HepG2 (cell line): ENCODE measurements at regions not wholly inside any gene's neighbourhood (a gene's known extent, or its start where the extent isn't known, plus 50 kb on each side); places are given as distances from the start of the nearest gene placed in this dataset.

Source experiments
- ATAC-seq: fragments of 200-7000 bp; cut with Tn5 transposase; 3 replicates; pipeline ENCODE4 v1.9.1; 2020; ENCODE audit warnings: mild to moderate bottlenecking, moderate library complexity
- BruUV-seq: library from RNA; stranded (reverse); fragments of 400-500 nt; replicated peaks from 2 replicates; lab custom pipeline; 2021; lab: Mats Ljungman, UMichigan
- CTCF ChIA-PET: fragments of 300-600 bp; formaldehyde crosslinking; extraction: SDS; loops from one replicate; lab custom pipeline; 2021; ENCODE audit warnings: low total read pairs, inconsistent platforms, low intra/inter-chr PET ratio; lab: Yijun Ruan, JAX
- POLR2A ChIA-PET: fragments of 350-600 bp; sonication (Branson Sonifier 250); formaldehyde crosslinking; loops from one replicate; lab custom pipeline; 2020; ENCODE audit warnings: antibody characterized with exemption, inconsistent platforms; lab: Yijun Ruan, JAX
- DNase-seq: peaks from one replicate; pipeline ENCODE4 v3.0.0-alpha.2; 2015; ENCODE audit warnings: low spot score
- FAIRE-seq: peaks from 3 replicates; lab custom pipeline; 2011; peaks lifted over from hg19 to GRCh38; lab: Jason Lieb, UNC
- H2AFZ ChIP-seq: one replicate; pipeline ENCODE4 v1.6.1; 2011; ENCODE audit warnings: low read length, inconsistent platforms
- H3K27ac ChIP-seq: fragments of 300-600 bp; 3 replicates; pipeline ENCODE4 v1.8.0; 2011; ENCODE audit warnings: mixed run types, mild to moderate bottlenecking, mixed read lengths, low read length, inconsistent platforms; ENCODE audit not compliant: insufficient read depth; ENCODE audit errors: extremely low read length
- H3K27me3 ChIP-seq, 2 experiments: fragments of 200-600 bp in 1 of 2; 2 replicates in 1 of 2; 3 replicates in 1 of 2; pipeline versions ENCODE4 v1.6.0 to v1.8.0; 2011; ENCODE audit warnings: low read length in 2 of 2, mild to moderate bottlenecking in 2 of 2, moderate library complexity in 2 of 2, inconsistent platforms in 1 of 2; ENCODE audit not compliant: insufficient read depth in 2 of 2, control insufficient read depth in 1 of 2
- H3K36me3 ChIP-seq, 2 experiments: fragments of 200-600 bp in 1 of 2; replicated peaks in 1 of 2; 2 replicates in 1 of 2; 3 replicates in 1 of 2; pipeline versions ENCODE4 v1.5.1 to v1.8.0; 2011; ENCODE audit warnings: low read length in 2 of 2, inconsistent platforms in 1 of 2; ENCODE audit not compliant: insufficient read depth in 2 of 2, control insufficient read depth in 1 of 2
- H3K4me1 ChIP-seq: 2 replicates; pipeline ENCODE4 v1.5.1; 2012; ENCODE audit warnings: low read length, inconsistent platforms; ENCODE audit not compliant: insufficient read depth
- H3K4me2 ChIP-seq: 2 replicates; pipeline ENCODE4 v1.6.0; 2011; ENCODE audit warnings: low read depth, low read length, inconsistent platforms
- H3K4me3 ChIP-seq, 3 experiments: fragments of 200-600 bp in 1 of 3; sonication (generic), shearing (Covaris generic) in 1 of 3; replicated peaks in 1 of 3; 2 replicates each; pipeline ENCODE4 v1.5.1; 2011 to 2016; ENCODE audit warnings: low read length in 3 of 3, inconsistent platforms in 2 of 3, low read depth in 2 of 3, mild to moderate bottlenecking in 2 of 3, control low read depth in 1 of 3, mixed read lengths in 1 of 3; ENCODE audit not compliant: insufficient read depth in 1 of 3
- H3K79me2 ChIP-seq: one replicate; pipeline ENCODE4 v1.6.1; 2011; ENCODE audit warnings: low read length, inconsistent platforms; ENCODE audit not compliant: insufficient read depth
- H3K9ac ChIP-seq: 2 replicates; pipeline ENCODE4 v1.6.0; 2011; ENCODE audit warnings: mild to moderate bottlenecking, low read depth, low read length, inconsistent platforms; ENCODE audit not compliant: insufficient read depth
- H3K9me3 ChIP-seq: 2 replicates; pipeline ENCODE4 v1.5.1; 2012; ENCODE audit warnings: mild to moderate bottlenecking, low read length
- H4K20me1 ChIP-seq: 2 replicates; pipeline ENCODE4 v1.6.0; 2011; ENCODE audit warnings: inconsistent platforms, mild to moderate bottlenecking, low read length, moderate library complexity; ENCODE audit not compliant: insufficient read depth
- CCAR2 ChIP-seq: fragments of 200-400 bp; formaldehyde crosslinking; optimal IDR thresholded peaks from 2 replicates; pipeline ENCODE3; 2018; ENCODE audit warnings: low read depth, mild to moderate bottlenecking, low read length, moderate library complexity
- EED ChIP-seq: sonication (generic); formaldehyde crosslinking; IDR thresholded peaks from 2 replicates; pipeline ENCODE4 v1.5.0; 2020; ENCODE audit warnings: mild to moderate bottlenecking, missing genetic modification reagents
- IKZF1 ChIP-seq: fragments of 450-650 bp; IDR thresholded peaks from 2 replicates; pipeline ENCODE4 v1.7.1; 2016
- KDM3A ChIP-seq: IDR thresholded peaks from 2 replicates; pipeline ENCODE4 v1.6.1; 2018; ENCODE audit warnings: low read depth, missing compliant biosample characterization
- KLF16 ChIP-seq, 2 experiments: sonication (generic) in 1 of 2; formaldehyde crosslinking in 1 of 2; IDR thresholded peaks; 2 replicates each; pipeline versions ENCODE4 v1.6.1 to v1.8.0; 2016 to 2023; ENCODE audit warnings: missing genetic modification reagents in 2 of 2, missing compliant biosample characterization in 1 of 2
- MTF2 ChIP-seq: sonication (generic); formaldehyde crosslinking; IDR thresholded peaks from 2 replicates; pipeline ENCODE4 v1.5.0; 2020; ENCODE audit warnings: missing genetic modification reagents, borderline replicate concordance
- NR2F1 ChIP-seq, 2 experiments: fragments of 450-650 bp in 1 of 2; formaldehyde crosslinking in 1 of 2; IDR thresholded peaks; 2 replicates each; pipeline versions ENCODE4 v1.5.0 to v1.6.1; 2016 to 2020; ENCODE audit warnings: mild to moderate bottlenecking in 1 of 2, missing compliant biosample characterization in 1 of 2, missing genetic modification reagents in 1 of 2, moderate library complexity in 1 of 2
- SIN3B ChIP-seq: fragments of 150-350 bp; IDR thresholded peaks from 2 replicates; pipeline ENCODE4 v1.6.1; 2014; ENCODE audit warnings: low read length
- SKI ChIP-seq: fragments of 450-650 bp; IDR thresholded peaks from one replicate; pipeline ENCODE4 v1.6.1; 2018; ENCODE audit warnings: mild to moderate bottlenecking; ENCODE audit not compliant: partially characterized antibody
- TBL1XR1 ChIP-seq: fragments of 150-350 bp; IDR thresholded peaks from 2 replicates; pipeline ENCODE4 v1.6.1; 2014; ENCODE audit warnings: borderline replicate concordance, low read length; ENCODE audit not compliant: partially characterized antibody
- USF2 ChIP-seq, 2 experiments: sonication (generic) in 1 of 2; formaldehyde crosslinking in 1 of 2; IDR thresholded peaks; 2 replicates each; pipeline versions ENCODE4 v1.5.1 to v1.6.1; 2011 to 2020; ENCODE audit warnings: borderline replicate concordance in 1 of 2, low read depth in 1 of 2, low read length in 1 of 2, mild to moderate bottlenecking in 1 of 2, missing genetic modification reagents in 1 of 2, moderate library complexity in 1 of 2
- ZBTB49 ChIP-seq: sonication (generic); formaldehyde crosslinking; IDR thresholded peaks from 2 replicates; pipeline ENCODE4 v1.4.0; 2020; ENCODE audit warnings: missing genetic modification reagents, borderline replicate concordance
- ZNF567 ChIP-seq: sonication (generic); formaldehyde crosslinking; IDR thresholded peaks from 2 replicates; pipeline ENCODE4 v1.8.1; 2023; ENCODE audit warnings: mild to moderate bottlenecking, missing genetic modification reagents, borderline replicate concordance
- WGBS: methylation state at CpG from one replicate; pipeline ENCODE4 v1.1.6; 2017; ENCODE audit warnings: low lambda C conversion rate; 5-methylcytosine and 5-hydroxymethylcytosine counted together
- in situ Hi-C: cut with HindIII; loops from 2 replicates; pipeline ENCODE4 v1.10.0; 2017; ENCODE audit warnings: low pct_unique_long_range_greater_than_20kb; ENCODE audit not compliant: extremely low pct_ligation_motif_present
- intact Hi-C: fragments of 100-400 bp; cut with micrococcal nuclease; formaldehyde crosslinking; loops from one replicate; pipeline ENCODE4 v1.10.0; 2022; ENCODE audit not compliant: unreplicated experiment

- TF ChIP-seq KLF16 (CRISPR knock-in tag; IDR thresholded peaks at IDR 0.05) (no peak), NR2F1 (CRISPR knock-in tag; IDR thresholded peaks at IDR 0.05) (no peak), TBL1XR1 (no peak), ZNF567 (CRISPR knock-in tag) (no peak)
Measured at GRCh38 chr15:81633889-81634288, 259.9 kb upstream of the TMC3 start (continued).

GRCh38 chr15:81625896-81626295, 251.9 kb upstream of the TMC3 start:
- H3K4me1 ChIP-seq, result no peaks in the 10 kb centered on the region
- 0% methylated on average over 2 of the region's 2 CpGs for WGBS
- H3K9ac ChIP-seq, result no peak overlapping the region
- ATAC-seq (no peak), DNase-seq (no peak), FAIRE-seq (no peak)
- no TSS peak for BruUV-seq
- no peaks in the 10 kb centered on the region for H3K79me2 ChIP-seq
- ChIA-PET CTCF (no interaction called here), POLR2A (no interaction called here)
- H3K9me3 ChIP-seq, result no peaks in the 10 kb centered on the region
- H4K20me1 ChIP-seq, result no peaks in the 10 kb centered on the region
- TF ChIP-seq MTF2 (CRISPR knock-in tag) (no peak), ZBTB49 (CRISPR knock-in tag) (no peak), SKI (no peak), SIN3B (no peak), USF2 (IDR thresholded peaks at IDR 0.05; ENCODE audit: low read depth, low read length) (no peak), USF2 (CRISPR knock-in tag; IDR thresholded peaks at IDR 0.05; ENCODE audit: borderline replicate concordance) (no peak), EED (CRISPR knock-in tag) (no peak), KDM3A (CRISPR knock-in tag) (no peak), IKZF1 (no peak), CCAR2 (no peak)
- no peak overlapping the region for H3K4me3 ChIP-seq
- no peaks in the 10 kb centered on the region for H3K27me3 ChIP-seq
- no peak overlapping the region for H3K27ac ChIP-seq
- H3K36me3 ChIP-seq, result no peaks in the 10 kb centered on the region
- in situ Hi-C loops (no loop called here), intact Hi-C loops (no loop called here)
- no peak overlapping the region for H3K4me2 ChIP-seq
- H2AFZ ChIP-seq, result no peak overlapping the region
